GM04504 (cell line): ENCODE measurements at regions not wholly inside any gene's neighbourhood (a gene's known extent, or its start where the extent isn't known, plus 50 kb on each side); places are given as distances from the start of the nearest gene placed in this dataset.
A peak's percentile ranks its signal among the peaks of the same experiment; 100 is the strongest.

Experiments used
- DNase-seq: peaks from one replicate; pipeline ENCODE4 v3.0.0-alpha.2; 2012; ENCODE audit warnings: low read depth

- DNase-seq = no peak
These were observed 142.0 kb downstream of the TSN start for GRCh38 chr2:121897335-121897970.

- DNase-seq = peak; percentile 22
These were observed 143.0 kb downstream of the TSN start for GRCh38 chr2:121898483-121898882.

- no peak for DNase-seq
These were observed 144.9 kb downstream of the TSN start for GRCh38 chr2:121900391-121900790.

GRCh38 chr2:121902171-121902591 lies 146.7 kb downstream of the TSN start:
- DNase-seq = no peak

GRCh38 chr2:121902616-121903015 lies 147.2 kb downstream of the TSN start:
- no peak for DNase-seq

- no peak for DNase-seq
These were observed 147.7 kb downstream of the TSN start for GRCh38 chr2:121903037-121903689.

- no peak for DNase-seq
These were observed 149.2 kb downstream of the TSN start for GRCh38 chr2:121904656-121905055.

GRCh38 chr2:121905201-121905600 lies 149.8 kb downstream of the TSN start:
- no peak for DNase-seq

GRCh38 chr2:121906170-121906569 lies 150.7 kb downstream of the TSN start:
- DNase-seq = no peak

GRCh38 chr2:121907928-121908327 lies 152.5 kb downstream of the TSN start:
- DNase-seq = no peak

- DNase-seq = no peak
These were observed 154.7 kb downstream of the TSN start for GRCh38 chr2:121910139-121910538.

GRCh38 chr2:121911036-121911435 lies 155.6 kb downstream of the TSN start:
- no peak for DNase-seq

- DNase-seq = no peak
These were observed 161.7 kb downstream of the TSN start for GRCh38 chr2:121917143-121917542.

GRCh38 chr2:121918231-121918630 lies 162.8 kb downstream of the TSN start:
- DNase-seq = no peak

- no peak for DNase-seq
These were observed 164.4 kb downstream of the TSN start for GRCh38 chr2:121919803-121920202.

- no peak for DNase-seq
These were observed 170.0 kb downstream of the TSN start for GRCh38 chr2:121925466-121925865.

- DNase-seq = no peak
These were observed 187.8 kb downstream of the TSN start for GRCh38 chr2:121943285-121943684.

GRCh38 chr2:121944072-121944831 lies 188.8 kb downstream of the TSN start:
- DNase-seq = peak; percentile 81

- no peak for DNase-seq
These were observed 192.2 kb downstream of the TSN start for GRCh38 chr2:121947674-121948073.

- no peak for DNase-seq
These were observed 193.8 kb downstream of the TSN start for GRCh38 chr2:121949271-121949670.

- no peak for DNase-seq
These were observed 200.0 kb downstream of the TSN start for GRCh38 chr2:121955426-121955825.

- no peak for DNase-seq
These were observed 200.4 kb downstream of the TSN start for GRCh38 chr2:121955872-121956271.

GRCh38 chr2:121960251-121960650 lies 204.8 kb downstream of the TSN start:
- no peak for DNase-seq
